GM18870 (cell line): ENCODE measurements at regions not wholly inside any gene's neighbourhood (a gene's known extent, or its start where the extent isn't known, plus 50 kb on each side); places are given as distances from the start of the nearest gene placed in this dataset.

Experiments
- ATAC-seq: cut with Tn5 transposase; IDR thresholded peaks from one replicate; pipeline ENCODE4 v1.9.1; 2021; ENCODE audit warnings: moderate library complexity; ENCODE audit not compliant: unreplicated experiment

DNA sequence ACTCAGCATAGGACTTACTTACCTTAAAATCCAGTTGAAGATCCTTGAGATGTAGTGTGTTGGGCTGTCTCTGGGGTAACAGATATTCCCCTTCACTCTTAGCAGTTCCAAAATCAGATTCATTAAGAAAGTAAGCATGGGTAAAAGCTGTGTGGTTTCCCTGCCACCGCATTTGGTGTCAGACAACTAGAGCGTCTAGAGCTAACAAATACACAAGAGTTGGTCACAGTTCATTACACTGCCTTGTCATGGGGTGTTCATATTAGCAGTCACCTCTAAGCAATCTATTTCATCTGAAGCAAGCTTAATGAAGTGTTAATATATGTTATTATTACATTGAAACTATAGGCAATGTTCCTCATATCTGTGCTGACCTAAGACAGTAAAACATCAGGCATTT lies 342.8 kb downstream of the PPARGC1A start:
- ATAC-seq: no peak

DNA sequence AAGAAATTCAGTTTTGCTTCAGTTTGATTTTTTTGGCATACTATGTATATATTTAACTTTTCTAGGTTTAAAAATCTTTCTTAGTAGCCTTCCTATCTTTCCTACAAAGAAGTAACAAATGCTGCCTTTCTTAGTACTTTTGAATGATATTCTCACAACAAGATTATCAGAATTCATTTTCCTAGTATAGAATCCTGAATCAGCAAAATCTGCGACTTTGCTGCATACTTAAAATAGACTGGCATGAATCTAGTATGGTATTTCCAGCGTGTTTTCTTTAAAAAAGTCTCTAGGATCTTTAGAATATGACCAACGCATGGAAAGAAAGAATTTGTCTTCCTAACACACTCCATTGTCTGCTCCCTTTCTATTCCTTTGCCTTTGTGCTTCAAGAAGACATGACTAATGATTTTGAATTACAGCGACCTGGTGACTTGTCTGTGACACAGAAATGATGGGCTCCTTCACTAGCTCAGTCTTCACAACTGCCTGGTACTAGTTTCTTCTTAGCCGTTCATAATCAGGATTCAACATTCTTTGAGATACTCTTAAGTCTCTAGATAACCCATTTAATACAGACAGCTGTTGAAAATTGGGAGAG lies 349.8 kb downstream of the PPARGC1A start:
- no peak for ATAC-seq

DNA sequence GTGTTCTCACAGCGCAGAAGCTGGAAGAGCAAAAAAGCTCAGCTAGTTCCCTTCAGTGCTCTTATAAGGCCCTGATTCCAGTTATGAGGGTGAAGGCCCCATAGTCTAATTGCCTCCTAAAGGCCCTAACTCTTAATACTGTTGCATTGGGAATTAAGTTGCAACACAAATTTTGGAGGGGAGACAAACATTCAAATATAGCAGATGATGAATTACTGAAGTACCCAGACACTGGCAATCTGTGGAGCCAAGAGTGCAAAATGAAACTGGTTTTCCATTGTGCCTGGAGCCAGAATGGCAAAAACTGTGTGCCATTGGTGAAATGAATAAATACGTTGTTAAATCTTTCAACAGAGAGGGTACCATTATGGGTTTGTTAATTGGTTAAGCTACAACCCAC lies 356.0 kb downstream of the PPARGC1A start:
- no peak for ATAC-seq

DNA sequence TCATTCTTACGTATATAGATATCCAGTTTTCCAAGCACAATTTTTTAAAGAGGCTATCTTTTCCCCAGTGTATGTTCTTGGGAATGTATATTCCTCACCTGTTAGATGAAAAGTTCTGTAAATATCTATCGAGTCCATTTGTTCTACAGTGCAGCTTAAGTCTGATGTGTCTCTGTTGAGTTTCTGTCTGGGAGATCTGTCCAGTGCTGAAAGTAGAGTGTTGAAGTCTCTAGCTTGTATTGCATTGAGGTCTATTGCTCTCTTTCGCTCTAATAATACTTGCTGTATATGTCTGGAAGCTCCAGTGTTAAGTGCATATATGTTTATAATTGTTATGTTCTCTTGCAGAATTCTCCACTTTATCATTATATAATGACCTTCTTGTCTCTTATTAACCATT lies 373.1 kb downstream of the PPARGC1A start:
- no peak for ATAC-seq

DNA sequence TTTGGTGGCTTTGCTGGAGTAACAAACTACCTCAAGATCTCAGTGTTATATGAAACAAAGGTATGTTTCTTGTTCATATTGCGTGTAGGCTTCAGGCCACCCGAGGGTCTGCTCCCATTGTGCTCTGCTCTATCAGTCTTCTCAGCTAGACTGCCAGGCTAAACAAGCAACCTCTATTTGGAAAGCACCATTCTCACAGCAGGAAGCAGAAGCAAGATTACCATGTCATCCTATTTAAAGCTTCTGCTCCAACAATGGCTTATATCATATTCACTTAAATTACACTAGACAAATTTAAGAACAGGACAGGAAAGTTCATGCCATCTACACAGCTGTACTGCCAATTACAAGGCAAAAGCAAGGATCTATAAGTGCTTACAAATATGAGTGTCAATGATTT lies 385.8 kb downstream of the PPARGC1A start:
- ATAC-seq: no peak

DNA sequence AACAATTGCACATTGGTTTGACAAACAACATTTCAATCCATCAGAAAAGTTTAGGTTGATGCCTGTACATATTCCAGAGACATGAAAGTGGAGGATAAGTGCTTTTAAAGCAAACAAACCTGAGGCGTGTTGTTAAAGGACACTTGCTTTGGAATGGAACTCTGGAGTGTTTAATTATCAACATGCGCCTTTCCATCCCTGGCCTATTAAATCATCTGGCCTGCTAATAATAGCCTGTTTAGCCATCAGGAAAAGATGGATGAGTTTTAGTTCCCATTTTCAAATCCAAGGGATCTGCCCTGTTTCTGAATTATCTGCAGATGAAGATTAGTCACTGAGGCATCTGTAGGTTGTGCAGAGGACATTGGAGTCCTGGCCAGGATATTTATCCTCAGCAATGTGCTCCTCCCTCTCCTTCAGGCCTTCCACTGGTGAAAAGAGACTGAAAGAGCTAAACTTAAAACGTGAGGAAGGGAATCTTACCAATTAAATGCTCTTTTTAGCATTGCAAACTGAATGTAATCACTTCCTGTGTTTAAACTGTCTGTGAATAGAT lies 388.9 kb downstream of the PPARGC1A start:
- ATAC-seq: no peak

DNA sequence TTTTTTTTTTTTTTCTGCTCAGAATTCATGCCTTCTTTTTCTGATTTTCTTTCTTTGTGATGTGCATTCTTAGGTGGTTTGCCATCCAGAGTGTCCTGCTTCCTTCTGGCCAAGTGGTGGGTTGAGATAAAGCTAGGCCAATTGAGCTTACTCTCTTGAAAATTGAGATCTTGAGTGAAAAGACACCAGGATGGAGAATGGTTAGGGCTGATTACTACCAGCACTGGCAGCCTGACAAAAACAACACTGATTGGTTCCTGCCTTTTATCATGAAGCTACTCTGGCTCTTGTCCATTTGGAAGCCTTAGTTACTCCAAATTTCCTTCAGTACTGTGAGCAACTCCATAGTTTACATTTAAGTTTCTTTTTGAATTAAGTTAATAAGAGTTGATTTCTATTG lies 404.0 kb downstream of the PPARGC1A start:
- ATAC-seq: no peak

DNA sequence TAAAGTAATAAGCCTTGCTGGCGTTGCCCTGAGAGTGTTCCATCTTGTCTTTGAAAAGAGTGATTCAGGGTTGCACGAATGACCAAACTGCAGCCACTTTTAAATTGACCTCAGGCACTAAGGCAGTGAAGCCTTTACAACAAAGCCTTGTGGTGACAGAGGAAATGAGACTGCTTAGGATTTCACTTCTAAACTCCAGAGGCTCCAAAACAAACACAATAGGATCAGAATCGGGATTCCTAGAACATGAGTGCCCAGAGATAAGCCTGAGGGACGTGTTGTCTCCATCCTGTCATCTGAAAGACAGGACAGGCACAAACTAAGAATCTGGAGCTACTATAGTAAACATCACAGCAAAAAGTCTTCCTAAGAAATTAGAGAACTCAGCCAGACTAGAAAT lies 405.2 kb downstream of the PPARGC1A start:
- no peak for ATAC-seq

DNA sequence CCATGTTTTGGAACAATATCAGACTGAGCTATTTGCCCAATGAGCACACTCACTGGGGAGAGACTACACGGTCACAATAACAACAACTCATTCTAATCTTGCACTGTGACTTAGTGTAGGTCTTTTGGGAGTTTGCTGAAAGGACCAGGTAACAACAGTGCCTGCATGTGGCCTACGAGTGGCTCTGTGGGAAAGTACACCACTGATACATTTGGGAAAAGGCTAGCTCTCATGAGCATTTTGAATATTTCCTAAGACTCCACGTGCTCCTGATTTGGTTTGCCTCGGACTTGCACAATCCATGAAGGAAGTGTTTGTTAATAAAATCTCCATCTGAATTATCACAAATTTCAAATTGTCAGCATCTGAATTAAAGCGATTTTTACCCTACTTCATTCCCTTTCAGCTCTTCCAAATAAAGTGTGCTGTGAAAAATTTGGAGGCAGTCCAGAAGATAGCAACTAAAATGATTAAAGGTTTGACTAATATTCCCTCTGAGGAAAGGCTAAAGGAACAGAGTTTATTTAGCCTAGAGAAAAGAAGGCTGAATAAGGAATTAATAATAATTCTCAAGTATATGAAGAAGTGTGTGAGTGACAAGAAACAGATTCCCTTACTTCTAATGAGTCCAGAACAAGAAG lies 406.4 kb downstream of the PPARGC1A start:
- ATAC-seq: no peak

DNA sequence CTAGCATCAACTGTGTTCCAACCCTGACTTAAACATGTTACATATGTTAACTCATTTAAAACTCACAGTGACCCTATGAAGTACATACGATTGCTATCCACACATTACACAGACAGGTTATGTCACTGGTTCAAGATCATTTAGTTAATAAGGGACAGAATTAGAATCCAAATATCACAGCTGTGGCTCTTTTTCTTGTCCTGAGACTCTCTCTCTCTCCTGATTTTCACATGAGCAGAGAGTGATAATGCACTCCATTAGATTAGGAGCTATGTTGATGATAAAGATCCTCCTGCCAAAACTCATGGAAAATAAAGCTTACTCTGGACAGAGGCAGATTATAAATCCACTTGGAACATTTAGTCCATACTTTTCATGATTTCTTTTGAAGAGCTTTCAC lies 408.3 kb downstream of the PPARGC1A start:
- ATAC-seq: no peak

DNA sequence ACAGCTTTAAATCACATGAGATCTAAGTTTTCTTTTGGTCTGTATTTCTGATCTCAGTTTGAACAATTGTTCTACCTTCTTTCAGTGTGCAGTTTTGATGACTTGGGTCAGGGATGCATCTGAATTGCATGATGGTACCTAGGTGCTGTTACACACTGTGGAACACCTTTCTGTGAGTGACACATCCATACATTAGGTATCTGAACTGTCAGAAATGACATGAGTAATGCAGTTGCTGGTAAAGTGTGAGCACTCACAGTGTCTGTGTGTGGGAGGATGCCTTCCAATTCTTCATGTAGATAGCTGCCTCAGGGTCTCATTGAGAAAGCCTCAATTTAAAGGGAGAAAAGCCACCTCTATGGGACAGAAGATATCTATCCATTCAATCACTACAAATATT lies 411.9 kb downstream of the PPARGC1A start:
- ATAC-seq: no peak

DNA sequence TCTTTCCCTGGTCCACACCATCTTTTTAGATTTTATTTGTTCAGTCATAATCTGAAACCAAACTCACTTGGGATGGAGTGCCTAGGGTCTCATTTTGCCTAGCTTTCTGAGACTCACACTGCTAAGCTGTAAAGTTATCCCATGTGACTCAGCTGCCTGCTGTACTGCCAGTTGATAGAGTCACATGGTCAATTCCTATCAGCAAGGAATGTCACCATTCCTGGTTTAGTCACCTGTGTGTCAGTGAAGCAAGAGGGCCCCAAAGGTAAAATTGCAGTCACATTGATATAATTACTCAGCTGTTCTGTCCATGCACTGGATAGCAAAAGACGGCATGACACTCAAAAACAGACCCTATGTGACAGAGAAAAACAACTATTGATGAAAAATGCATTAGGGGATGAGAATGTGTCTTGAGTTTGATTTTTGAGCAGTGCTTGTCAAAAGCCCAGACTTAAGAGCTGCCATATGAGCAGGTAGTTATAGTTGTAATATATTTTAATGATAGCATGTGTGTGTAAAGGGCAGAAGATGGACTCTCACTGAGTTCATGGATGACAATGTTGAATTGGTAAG lies 413.2 kb downstream of the PPARGC1A start:
- ATAC-seq: no peak

DNA sequence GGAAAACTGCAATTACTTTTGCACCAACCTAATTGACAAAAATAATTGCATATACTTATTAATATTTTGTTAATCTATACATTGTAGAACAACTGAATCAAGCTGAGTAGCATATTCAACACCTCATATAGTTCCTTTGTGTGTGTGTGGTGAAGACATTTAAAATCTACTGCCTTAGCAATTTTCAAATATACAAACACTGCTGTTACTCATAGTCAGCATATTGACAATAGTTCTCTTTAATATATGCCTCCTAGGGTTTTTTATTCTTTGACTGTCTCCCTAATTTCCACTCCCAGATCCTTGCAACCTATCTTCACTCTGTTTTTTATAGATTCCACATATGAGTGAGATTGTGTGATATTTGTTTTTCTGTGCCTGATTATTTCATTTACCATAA lies 426.8 kb downstream of the PPARGC1A start:
- ATAC-seq: no peak

DNA sequence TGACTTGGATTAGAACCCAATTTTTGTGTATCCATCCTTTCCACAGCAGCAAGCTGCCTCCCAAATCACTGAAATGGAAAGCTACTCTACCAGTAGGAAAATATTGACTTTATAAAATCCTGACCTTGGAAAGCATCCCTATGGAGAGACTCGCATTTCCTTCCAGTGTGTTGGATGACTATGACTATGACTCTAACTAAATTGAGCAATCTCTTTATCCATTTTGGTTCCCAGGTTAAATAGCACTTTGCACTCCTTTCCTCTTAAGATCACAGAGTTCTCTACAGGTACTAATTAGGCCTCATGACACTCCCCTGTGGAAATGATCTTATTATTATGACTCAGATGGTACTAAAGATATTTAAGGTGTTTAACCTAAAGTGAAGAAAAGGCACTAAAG lies 431.8 kb downstream of the PPARGC1A start:
- ATAC-seq: no peak

DNA sequence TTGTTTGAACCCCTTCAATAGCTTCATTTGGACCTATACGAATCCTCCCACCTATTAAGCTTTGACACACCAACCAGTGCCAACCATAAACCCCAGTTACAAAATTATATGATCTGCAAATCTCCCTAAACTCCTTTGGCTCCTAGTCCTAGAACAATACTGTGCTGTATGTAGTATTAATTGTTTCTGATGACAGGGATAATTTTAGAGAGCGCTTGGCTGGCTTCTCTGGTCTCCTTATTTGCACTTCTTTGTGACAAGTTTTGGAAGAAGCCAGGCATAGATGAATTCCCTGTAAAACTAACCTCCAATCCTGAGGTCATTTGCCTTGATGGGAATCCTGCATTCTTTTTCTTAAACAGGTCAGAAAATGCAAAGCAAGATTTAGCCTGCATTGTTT lies 433.0 kb downstream of the PPARGC1A start:
- no peak for ATAC-seq

DNA sequence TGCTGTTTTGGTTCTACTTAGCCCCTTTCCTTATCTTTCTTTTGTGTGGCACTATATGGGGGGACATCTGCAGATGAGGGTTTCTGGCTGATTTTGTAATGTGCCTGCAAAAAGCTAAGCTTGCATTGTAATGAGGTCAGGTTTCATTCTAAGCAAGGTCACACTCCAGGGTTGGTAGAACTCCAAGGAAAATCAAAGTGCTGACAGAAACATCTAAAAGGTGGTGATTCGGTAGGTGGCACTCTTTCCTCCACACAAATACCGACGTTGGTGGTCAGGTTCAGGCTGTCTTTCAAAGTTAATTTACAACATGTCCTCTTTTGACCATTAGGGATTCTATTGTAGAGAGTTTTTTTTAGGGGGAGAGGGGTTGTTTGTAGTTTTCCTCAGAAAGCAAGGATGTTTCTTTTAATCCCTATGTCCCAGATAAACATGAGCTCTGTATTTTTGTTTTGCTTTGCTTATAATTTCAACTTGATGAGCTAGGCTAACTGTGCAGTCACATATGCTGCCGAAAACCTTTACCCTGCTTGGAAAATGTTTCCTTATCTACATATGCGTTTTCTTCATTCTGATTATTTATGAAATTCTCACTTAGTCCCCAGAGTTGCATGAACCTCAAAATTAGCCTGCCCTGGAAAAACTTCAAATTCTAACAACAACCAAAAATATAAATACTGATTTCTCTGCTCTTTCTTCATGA lies 434.2 kb downstream of the PPARGC1A start:
- ATAC-seq: no peak

DNA sequence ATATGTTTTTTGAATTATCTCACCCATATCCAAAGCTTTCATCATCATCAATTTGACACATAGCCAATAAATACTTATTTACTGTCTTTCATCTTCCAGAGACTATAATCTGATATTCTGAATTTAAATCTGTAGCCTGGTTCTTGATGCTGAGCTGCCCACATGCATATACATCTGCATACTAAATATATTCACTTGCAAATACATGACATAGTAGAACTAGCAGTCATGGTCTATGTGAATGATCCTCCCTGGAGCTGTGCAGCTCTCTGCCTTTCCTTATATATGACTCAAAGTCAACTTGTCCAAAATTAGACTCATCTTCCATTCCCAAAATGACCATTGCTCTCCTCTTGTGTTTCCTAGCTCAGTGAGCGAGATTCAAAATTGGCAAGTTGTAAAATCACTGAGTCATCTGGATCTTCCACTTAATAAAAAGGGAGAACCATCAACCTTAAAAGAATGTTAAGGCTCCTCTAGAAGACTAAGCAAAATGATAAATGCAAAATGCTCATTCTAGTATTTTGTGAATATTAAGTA lies 448.2 kb downstream of the PPARGC1A start:
- ATAC-seq: no peak

DNA sequence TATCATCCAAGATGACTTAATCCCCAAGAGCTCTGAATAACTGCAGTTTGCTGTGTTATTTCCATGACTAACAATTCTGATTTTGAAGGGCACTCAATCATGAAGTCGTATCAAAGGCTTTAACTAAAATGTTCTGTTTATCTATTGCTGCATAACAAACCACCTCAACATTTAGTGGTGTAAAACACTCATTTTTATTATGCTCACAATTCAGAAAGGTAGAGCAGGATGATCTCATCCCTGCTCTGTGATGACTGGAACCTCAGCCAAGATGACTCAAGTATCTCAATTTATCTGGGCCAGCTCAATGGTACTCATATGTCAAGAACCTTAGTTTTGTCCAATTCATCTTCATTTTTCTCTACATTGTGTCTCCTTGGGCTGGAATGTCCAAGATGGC lies 451.1 kb downstream of the PPARGC1A start:
- no peak for ATAC-seq

DNA sequence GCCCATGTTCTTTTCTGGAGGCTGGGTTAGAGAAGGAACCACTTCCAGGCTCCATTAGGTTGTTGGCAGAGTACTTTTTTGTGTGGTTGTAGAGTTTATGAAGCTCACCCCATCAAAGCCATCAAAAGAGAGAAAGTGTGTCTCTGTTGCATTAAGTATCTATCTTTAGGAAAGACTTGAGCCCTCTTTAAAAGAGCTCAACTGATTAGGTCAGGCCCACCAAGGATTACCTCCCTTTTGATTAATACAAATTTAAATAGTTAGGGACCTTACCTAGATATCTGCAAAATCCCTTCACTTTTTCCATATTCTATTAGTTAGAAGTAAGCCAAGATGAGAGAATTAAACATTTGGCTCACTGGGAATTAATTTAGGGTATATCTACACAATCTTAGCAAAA lies 460.4 kb downstream of the PPARGC1A start:
- no peak for ATAC-seq

DNA sequence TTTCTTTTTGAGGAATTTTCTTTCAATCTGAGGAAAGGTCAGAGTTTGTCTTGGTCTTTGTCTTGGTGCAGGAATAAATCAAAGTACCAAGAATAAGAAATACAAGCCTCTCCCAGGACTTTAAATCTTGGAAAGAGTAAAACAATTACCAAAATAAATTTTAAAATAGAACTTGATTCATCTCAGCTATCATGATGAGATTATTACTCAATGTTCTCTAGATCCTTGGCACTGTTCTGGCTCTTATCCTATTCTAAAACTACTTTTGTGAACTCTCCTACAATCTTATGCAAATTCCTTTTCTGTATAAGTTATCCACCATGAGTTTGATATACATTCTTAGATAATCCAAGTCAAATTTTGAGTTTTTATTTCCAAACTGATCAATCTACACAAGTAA lies 464.3 kb downstream of the PPARGC1A start:
- ATAC-seq: no peak

DNA sequence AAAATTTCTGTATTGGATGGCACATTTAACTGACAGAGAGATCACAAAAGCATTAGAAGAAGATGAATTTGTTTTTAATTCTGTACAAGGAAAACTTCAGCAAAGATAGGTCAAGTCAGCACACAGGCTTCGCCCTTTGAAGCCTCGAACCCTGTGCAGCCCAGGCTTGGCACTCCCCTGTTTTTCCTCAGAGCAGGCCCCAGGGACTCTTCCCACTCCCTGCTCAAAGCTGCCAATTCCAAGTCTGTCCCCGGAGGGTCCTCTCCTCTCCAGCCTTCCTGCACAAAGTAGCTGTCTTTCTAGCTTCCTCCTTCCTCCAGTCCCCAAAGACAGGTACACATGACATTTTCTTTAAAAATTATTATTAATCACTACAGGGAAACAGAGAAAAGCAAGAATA lies 466.3 kb downstream of the PPARGC1A start:
- ATAC-seq: no peak

DNA sequence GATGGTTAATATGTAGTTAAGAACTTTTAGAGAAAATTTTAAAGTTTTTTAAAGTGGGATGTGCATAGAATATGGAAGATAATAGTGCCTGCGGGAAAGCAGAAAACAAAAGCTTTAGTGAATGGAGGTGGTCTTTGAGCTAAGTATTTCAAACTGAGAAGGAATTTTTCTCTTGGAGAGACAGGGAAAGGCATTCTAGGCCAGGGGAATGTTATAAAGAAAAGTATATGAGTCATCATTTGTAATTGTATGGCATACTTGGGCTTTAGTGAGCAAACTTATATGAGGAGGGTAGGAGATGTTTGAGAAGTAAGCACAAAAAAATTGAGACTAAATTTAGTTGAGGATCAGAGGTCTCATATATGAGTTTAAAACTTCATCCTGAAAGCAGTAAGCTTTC lies 467.0 kb downstream of the PPARGC1A start:
- no peak for ATAC-seq
